H1 (cell line): ENCODE measurements at regions not wholly inside any gene's neighbourhood (a gene's known extent, or its start where the extent isn't known, plus 50 kb on each side); places are given as distances from the start of the nearest gene placed in this dataset.

Experiments used
- RBBP5 ChIP-seq: IDR thresholded peaks from 2 replicates; pipeline ENCODE4 v1.7.1; 2012; ENCODE audit warnings: low read depth, mild to moderate bottlenecking, inconsistent platforms, low read length, moderate library complexity, borderline replicate concordance

GRCh38 chr16:85379041-85380001 is 233.8 kb upstream of the GSE1 start (continued):
- TF ChIP-seq RBBP5 = no peak
